Smooth muscle cell (in vitro differentiated cells): ENCODE measurements at regions not wholly inside any gene's neighbourhood (a gene's known extent, or its start where the extent isn't known, plus 50 kb on each side); places are given as distances from the start of the nearest gene placed in this dataset.

Experiments
- DNase-seq: peaks from one replicate; lab custom pipeline; 2025; ENCODE audit not compliant: unreplicated experiment; lab: John Stamatoyannopoulos, UW
- H2AFZ ChIP-seq: fragments of 200-600 bp; sonication (generic); 2 replicates; pipeline ENCODE4 v1.6.0; 2016; ENCODE audit warnings: antibody characterized with exemption, low read depth, mild to moderate bottlenecking
- H3F3A ChIP-seq: fragments of 200-600 bp; sonication (generic); 2 replicates; pipeline ENCODE4 v1.6.0; 2017; ENCODE audit warnings: antibody characterized with exemption, low read depth
- H3K27ac ChIP-seq: fragments of 200-600 bp; sonication (generic); 2 replicates; pipeline ENCODE4 v1.5.1; 2016; ENCODE audit warnings: low read depth, mild to moderate bottlenecking
- H3K27me3 ChIP-seq: fragments of 200-600 bp; sonication (generic); 2 replicates; pipeline ENCODE4 v1.6.1; 2016; ENCODE audit warnings: low read depth, mild to moderate bottlenecking
- H3K36me3 ChIP-seq: fragments of 200-600 bp; sonication (generic); 2 replicates; pipeline ENCODE4 v1.5.1; 2016; ENCODE audit warnings: low read depth
- H3K4me1 ChIP-seq: fragments of 200-600 bp; sonication (generic); 2 replicates; pipeline ENCODE4 v1.5.1; 2016; ENCODE audit warnings: low read depth
- H3K4me2 ChIP-seq: fragments of 200-600 bp; sonication (generic); 2 replicates; pipeline ENCODE4 v1.6.0; 2016; ENCODE audit warnings: mild to moderate bottlenecking
- H3K4me3 ChIP-seq: fragments of 200-600 bp; sonication (generic); 2 replicates; pipeline ENCODE4 v1.5.1; 2016; ENCODE audit warnings: mild to moderate bottlenecking
- H3K79me2 ChIP-seq: fragments of 200-600 bp; sonication (generic); 2 replicates; pipeline ENCODE4 v1.6.0; 2016; ENCODE audit warnings: low read depth, mild to moderate bottlenecking
- H3K9ac ChIP-seq: fragments of 200-600 bp; sonication (generic); 2 replicates; pipeline ENCODE4 v1.6.0; 2016; ENCODE audit warnings: low read depth
- H3K9me3 ChIP-seq: fragments of 200-600 bp; sonication (generic); replicated peaks from 2 replicates; pipeline ENCODE4 v1.5.1; 2016; ENCODE audit warnings: low read depth
- H4K20me1 ChIP-seq: fragments of 200-600 bp; sonication (generic); 2 replicates; pipeline ENCODE4 v1.6.0; 2016; ENCODE audit warnings: low read depth
- CTCF ChIP-seq: fragments of 200-600 bp; sonication (generic); IDR thresholded peaks from 2 replicates; pipeline ENCODE4 v1.5.1; 2017; ENCODE audit warnings: borderline replicate concordance, mild to moderate bottlenecking, antibody characterized with exemption; ENCODE audit not compliant: insufficient read depth, poor library complexity, severe bottlenecking
- WGBS: methylation state at CpG from one replicate; pipeline ENCODE4 v1.1.7; 2016; ENCODE audit warnings: low lambda C conversion rate; 5-methylcytosine and 5-hydroxymethylcytosine counted together

GRCh38 chr5:82820961-82821845 lies 256.0 kb downstream of the TMEM167A start:
- no peaks in the 10 kb centered on the region for H3K27me3 ChIP-seq
- H3K79me2 ChIP-seq: no peaks in the 10 kb centered on the region
- no peak for DNase-seq
- no peak overlapping the region for H3K4me3 ChIP-seq
- no peak overlapping the region for H3K4me2 ChIP-seq
- 80% methylated on average over 10 of the region's 10 CpGs for WGBS
- no peak overlapping the region for H3K27ac ChIP-seq
- no peak overlapping the region for H3K9ac ChIP-seq
- H3K36me3 ChIP-seq: no peaks in the 10 kb centered on the region
- H3K9me3 ChIP-seq: no peaks in the 10 kb centered on the region
- peaks cover 21% of the 10 kb centered on the region for H3K4me1 ChIP-seq
- H2AFZ ChIP-seq: peak overlapping the region; percentile 67
- no peak for TF ChIP-seq CTCF
- no peaks in the 10 kb centered on the region for H4K20me1 ChIP-seq
- no peaks in the 10 kb centered on the region for H3F3A ChIP-seq

- no peak for TF ChIP-seq CTCF
- no peak for DNase-seq
- Histone ChIP-seq H3K9me3 (no peaks in the 10 kb centered on the region), H3K27me3 (no peaks in the 10 kb centered on the region), H3K4me2 (no peak overlapping the region), H3K4me1 (peaks cover 23% of the 10 kb centered on the region), H3K4me3 (no peak overlapping the region), H2AFZ (no peak overlapping the region), H3K79me2 (no peaks in the 10 kb centered on the region), H4K20me1 (no peaks in the 10 kb centered on the region), H3K27ac (no peak overlapping the region), H3F3A (no peaks in the 10 kb centered on the region), H3K36me3 (no peaks in the 10 kb centered on the region), H3K9ac (no peak overlapping the region)
- 95% methylated on average over 1 of the region's 1 CpG for WGBS
These were observed 257.0 kb downstream of the TMEM167A start for GRCh38 chr5:82820188-82820587.

- Histone ChIP-seq H3F3A (no peaks in the 10 kb centered on the region), H4K20me1 (no peaks in the 10 kb centered on the region), H3K36me3 (no peaks in the 10 kb centered on the region), H3K4me1 (peaks cover 24% of the 10 kb centered on the region), H3K9ac (no peak overlapping the region), H3K79me2 (no peaks in the 10 kb centered on the region), H3K4me2 (no peak overlapping the region), H3K4me3 (no peak overlapping the region), H2AFZ (no peak overlapping the region), H3K27me3 (no peaks in the 10 kb centered on the region), H3K9me3 (no peaks in the 10 kb centered on the region), H3K27ac (no peak overlapping the region)
- TF ChIP-seq CTCF: no peak
- DNase-seq: no peak
- WGBS: 93% methylated on average over 7 of the region's 7 CpGs
These were observed 259.1 kb downstream of the TMEM167A start for GRCh38 chr5:82817897-82818676.
